Endodermal cell (in vitro differentiated cells): ENCODE measurements at regions not wholly inside any gene's neighbourhood (a gene's known extent, or its start where the extent isn't known, plus 50 kb on each side); places are given as distances from the start of the nearest gene placed in this dataset.

Source experiments
- DNase-seq: peaks from one replicate; pipeline ENCODE4 v3.0.0-alpha.2; 2017
- H3K27ac ChIP-seq: 2 replicates; pipeline ENCODE4 v1.5.1; 2013; ENCODE audit warnings: mild to moderate bottlenecking, low read depth, low read length, moderate library complexity
- H3K27me3 ChIP-seq: 2 replicates; pipeline ENCODE4 v1.6.1; 2013; ENCODE audit warnings: mild to moderate bottlenecking, low read length, moderate library complexity; ENCODE audit not compliant: insufficient read depth, control insufficient read depth, poor library complexity, severe bottlenecking
- H3K36me3 ChIP-seq: 2 replicates; pipeline ENCODE4 v1.7.0; 2013; ENCODE audit warnings: mild to moderate bottlenecking, low read length, moderate library complexity; ENCODE audit not compliant: control insufficient read depth, insufficient read depth
- H3K4me1 ChIP-seq: one replicate; pipeline ENCODE4 v1.7.0; 2013; ENCODE audit warnings: low read length; ENCODE audit not compliant: control insufficient read depth, insufficient read depth
- H3K4me3 ChIP-seq: 2 replicates; pipeline ENCODE4 v1.5.1; 2013; ENCODE audit warnings: mild to moderate bottlenecking, low read length, moderate library complexity
- H3K9ac ChIP-seq: 2 replicates; pipeline ENCODE4 v1.6.1; 2013; ENCODE audit warnings: mild to moderate bottlenecking, low read length, moderate library complexity; ENCODE audit not compliant: poor library complexity, severe bottlenecking; ENCODE audit errors: extremely low read depth
- H3K9me3 ChIP-seq: 2 replicates; pipeline ENCODE4 v1.6.1; 2013; ENCODE audit warnings: mild to moderate bottlenecking, low read length, moderate library complexity; ENCODE audit not compliant: control insufficient read depth
- H3K27ac Mint-ChIP-seq: 2 replicates; pipeline ENCODE4 v1.8.0; 2020; ENCODE audit warnings: mixed read lengths
- H3K27me3 Mint-ChIP-seq: 2 replicates; pipeline ENCODE4 v1.8.0; 2021; ENCODE audit warnings: mild to moderate bottlenecking, mixed read lengths; ENCODE audit not compliant: insufficient read depth
- H3K36me3 Mint-ChIP-seq: 2 replicates; pipeline ENCODE4 v1.8.0; 2020; ENCODE audit warnings: low read depth, mixed read lengths
- H3K4me1 Mint-ChIP-seq: 2 replicates; pipeline ENCODE4 v1.8.0; 2020; ENCODE audit warnings: mixed read lengths
- H3K4me3 Mint-ChIP-seq: 2 replicates; pipeline ENCODE4 v1.8.0; 2020; ENCODE audit warnings: mild to moderate bottlenecking, moderate library complexity, mixed read lengths
- H3K9me3 Mint-ChIP-seq: 2 replicates; pipeline ENCODE4 v1.8.0; 2020; ENCODE audit warnings: mild to moderate bottlenecking, mixed read lengths
- CTCF ChIP-seq: fragments of 200-600 bp; sonication (generic); conservative IDR thresholded peaks from 2 replicates; pipeline ENCODE4 v1.5.0; 2021; ENCODE audit warnings: antibody characterized with exemption, mild to moderate bottlenecking
- WGBS, 2 experiments: methylation state at CpG; one replicate each; pipeline versions ENCODE4 v1.1.5 to v1.1.7; 2013; ENCODE audit warnings: missing lambda C conversion rate in 2 of 2, mixed read lengths in 1 of 2; ENCODE audit not compliant: insufficient coverage in 1 of 2, insufficient read length in 1 of 2; 5-methylcytosine and 5-hydroxymethylcytosine counted together

DNA sequence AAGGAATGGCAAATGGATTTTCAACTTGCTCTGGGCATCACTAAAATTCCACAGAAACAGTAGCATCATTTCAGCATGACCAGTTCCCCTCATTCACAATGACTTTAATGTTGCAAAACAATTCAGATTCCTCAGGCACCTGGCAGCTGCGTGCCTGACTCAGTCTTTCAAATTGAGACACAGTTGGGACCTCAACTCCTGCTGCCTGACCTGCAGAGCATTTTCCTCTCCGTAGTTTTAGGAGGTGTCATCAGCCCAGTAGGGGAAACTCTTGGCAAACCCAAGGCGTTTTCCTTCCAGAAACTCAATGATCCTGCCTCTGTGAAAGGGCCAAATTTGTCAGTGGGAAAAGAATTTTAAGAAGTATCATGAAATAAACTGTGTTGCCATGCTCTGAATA lies 388.9 kb downstream of the SPRY1 start:
- Histone ChIP-seq H3K4me3 (no peak overlapping the region), H3K4me1 (no peaks in the 10 kb centered on the region), H3K9me3 (no peaks in the 10 kb centered on the region), H3K27me3 (no peaks in the 10 kb centered on the region), H3K36me3 (no peaks in the 10 kb centered on the region), H3K27ac (no peak overlapping the region), H3K9ac (no peak overlapping the region)
- H3K36me3 Mint-ChIP-seq: no peaks in the 10 kb centered on the region
- H3K4me1 Mint-ChIP-seq: peaks cover 10% of the 10 kb centered on the region
- no peak for TF ChIP-seq CTCF
- no peak overlapping the region for H3K4me3 Mint-ChIP-seq
- WGBS, 2 experiments: 41 to 56% methylated on average over 2 to 3 of the region's 3 CpGs
- no peak overlapping the region for H3K27ac Mint-ChIP-seq
- no peaks in the 10 kb centered on the region for H3K9me3 Mint-ChIP-seq
- peak; percentile 54 for DNase-seq
- no peaks in the 10 kb centered on the region for H3K27me3 Mint-ChIP-seq

GRCh38 chr4:123786163-123786915 lies 389.7 kb downstream of the SPRY1 start:
- DNase-seq: no peak
- no peaks in the 10 kb centered on the region for H3K27me3 ChIP-seq
- no peak overlapping the region for H3K4me3 Mint-ChIP-seq
- H3K27ac Mint-ChIP-seq: no peak overlapping the region
- H3K9me3 Mint-ChIP-seq: no peaks in the 10 kb centered on the region
- no peaks in the 10 kb centered on the region for H3K36me3 Mint-ChIP-seq
- no peaks in the 10 kb centered on the region for H3K36me3 ChIP-seq
- no peaks in the 10 kb centered on the region for H3K9me3 ChIP-seq
- no peak overlapping the region for H3K9ac ChIP-seq
- H3K4me3 ChIP-seq: no peak overlapping the region
- 85 to 89% methylated on average over 4 to 5 of the region's 6 CpGs for WGBS, 2 experiments
- peaks cover 10% of the 10 kb centered on the region for H3K4me1 Mint-ChIP-seq
- TF ChIP-seq CTCF: no peak
- no peaks in the 10 kb centered on the region for H3K4me1 ChIP-seq
- no peaks in the 10 kb centered on the region for H3K27me3 Mint-ChIP-seq
- H3K27ac ChIP-seq: no peak overlapping the region

DNA sequence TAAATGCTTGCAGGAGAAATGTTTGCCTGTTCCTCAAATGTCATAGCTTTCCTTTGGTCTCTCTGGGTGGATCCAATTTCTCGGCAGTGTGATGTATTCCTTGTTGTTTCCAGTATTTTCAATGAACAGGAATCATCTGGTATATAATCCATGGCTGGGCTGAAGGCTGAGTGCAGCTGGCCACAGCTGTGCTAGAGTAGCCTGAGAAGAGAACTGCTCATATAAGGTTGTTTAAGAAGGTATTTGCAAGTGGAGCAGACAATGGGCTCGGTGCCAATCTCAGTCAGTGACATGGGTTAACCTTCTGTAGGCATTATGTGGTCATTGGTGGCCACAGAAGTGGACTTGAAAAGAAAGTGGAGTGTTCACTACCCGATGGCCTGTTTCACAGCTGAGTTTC lies 390.3 kb downstream of the SPRY1 start:
- no peaks in the 10 kb centered on the region for H3K27me3 Mint-ChIP-seq
- H3K27ac Mint-ChIP-seq: no peak overlapping the region
- H3K9me3 Mint-ChIP-seq: no peaks in the 10 kb centered on the region
- Histone ChIP-seq H3K9ac (no peak overlapping the region), H3K9me3 (no peaks in the 10 kb centered on the region), H3K4me1 (no peaks in the 10 kb centered on the region), H3K27ac (no peak overlapping the region), H3K36me3 (no peaks in the 10 kb centered on the region), H3K4me3 (no peak overlapping the region), H3K27me3 (no peaks in the 10 kb centered on the region)
- H3K4me1 Mint-ChIP-seq: peaks cover 7% of the 10 kb centered on the region
- 92 to 94% methylated on average over 3 of the region's 3 CpGs for WGBS, 2 experiments
- TF ChIP-seq CTCF: no peak
- DNase-seq: no peak
- no peaks in the 10 kb centered on the region for H3K36me3 Mint-ChIP-seq
- no peak overlapping the region for H3K4me3 Mint-ChIP-seq
